ENCODE measurements at regions not wholly inside any gene's neighbourhood (a gene's known extent, or its start where the extent isn't known, plus 50 kb on each side); places are given as distances from the start of the nearest gene placed in this dataset.

GRCh38 chr10:128498746-128499145 is 372.5 kb upstream of the MKI67 start:
- DNase-seq: no peak

GRCh38 chr10:128499486-128499885 is 373.3 kb upstream of the MKI67 start:
- DNase-seq: no peak

GRCh38 chr10:128499956-128500355 is 373.7 kb upstream of the MKI67 start:
- DNase-seq: no peak

- DNase-seq: no peak
These were observed 374.4 kb upstream of the MKI67 start for GRCh38 chr10:128500642-128501041.

GRCh38 chr10:128505346-128505745 is 379.1 kb upstream of the MKI67 start:
- DNase-seq: no peak

- DNase-seq: no peak
These were observed 380.2 kb upstream of the MKI67 start for GRCh38 chr10:128506423-128506822.

GRCh38 chr10:128507066-128507465 is 380.8 kb upstream of the MKI67 start:
- DNase-seq: no peak

- no peak for DNase-seq
These were observed 385.1 kb upstream of the MKI67 start for GRCh38 chr10:128511284-128511683.

- no peak for DNase-seq
These were observed 386.5 kb upstream of the MKI67 start for GRCh38 chr10:128512767-128513166.

GRCh38 chr10:128514536-128514935 is 388.3 kb upstream of the MKI67 start:
- no peak for DNase-seq

- no peak for DNase-seq
These were observed 390.0 kb upstream of the MKI67 start for GRCh38 chr10:128516180-128516579.

GRCh38 chr10:128517167-128517566 is 390.9 kb upstream of the MKI67 start:
- no peak for DNase-seq

- no peak for DNase-seq
These were observed 391.8 kb upstream of the MKI67 start for GRCh38 chr10:128518000-128518399.

GRCh38 chr10:128519581-128519980 is 393.4 kb upstream of the MKI67 start:
- no peak for DNase-seq

- no peak for DNase-seq
These were observed 394.1 kb upstream of the MKI67 start for GRCh38 chr10:128520211-128520815.

- no peak for DNase-seq
These were observed 396.5 kb upstream of the MKI67 start for GRCh38 chr10:128522551-128523308.

- DNase-seq: no peak
These were observed 399.2 kb upstream of the MKI67 start for GRCh38 chr10:128525444-128525843.

GRCh38 chr10:128525936-128526335 is 399.7 kb upstream of the MKI67 start:
- no peak for DNase-seq

- no peak for DNase-seq
These were observed 400.7 kb upstream of the MKI67 start for GRCh38 chr10:128526791-128527375.

- no peak for DNase-seq
These were observed 401.5 kb upstream of the MKI67 start for GRCh38 chr10:128527711-128528110.

GRCh38 chr10:128528167-128528566 is 401.9 kb upstream of the MKI67 start:
- no peak for DNase-seq

GRCh38 chr10:128528781-128529180 is 402.6 kb upstream of the MKI67 start:
- no peak for DNase-seq

- no peak for DNase-seq
These were observed 403.0 kb upstream of the MKI67 start for GRCh38 chr10:128529225-128529624.

- no peak for DNase-seq
These were observed 404.1 kb upstream of the MKI67 start for GRCh38 chr10:128530301-128530700.

Data from occipital lobe (tissue), 1 donor.